Activated naive CD4-positive, alpha-beta T cell treated with Interleukin-2 at 50 U/mL for 16 hours (primary cell): ENCODE measurements at regions not wholly inside any gene's neighbourhood (a gene's known extent, or its start where the extent isn't known, plus 50 kb on each side); places are given as distances from the start of the nearest gene placed in this dataset.

Experiments
- DNase-seq: peaks from one replicate; pipeline ENCODE4 v3.0.0-alpha.2; 2020

- no peak for DNase-seq
These were observed 181.7 kb upstream of the SLC30A5 start for GRCh38 chr5:68911840-68912690.

- no peak for DNase-seq
These were observed 178.7 kb upstream of the SLC30A5 start for GRCh38 chr5:68915079-68915478.

GRCh38 chr5:68918306-68918705 is 175.5 kb upstream of the SLC30A5 start:
- no peak for DNase-seq

- DNase-seq, result no peak
These were observed 173.8 kb upstream of the SLC30A5 start for GRCh38 chr5:68919988-68920490.

- no peak for DNase-seq
These were observed 172.9 kb upstream of the SLC30A5 start for GRCh38 chr5:68920888-68921287.

- DNase-seq, result no peak
These were observed 171.4 kb upstream of the SLC30A5 start for GRCh38 chr5:68922172-68922987.

GRCh38 chr5:68924481-68925145 is 169.2 kb upstream of the SLC30A5 start:
- DNase-seq, result no peak

- DNase-seq, result no peak
These were observed 165.1 kb upstream of the SLC30A5 start for GRCh38 chr5:68928617-68929302.

- no peak for DNase-seq
These were observed 163.7 kb upstream of the SLC30A5 start for GRCh38 chr5:68930139-68930538.

GRCh38 chr5:68932830-68933434 is 160.9 kb upstream of the SLC30A5 start:
- DNase-seq, result no peak

- DNase-seq, result no peak
These were observed 151.6 kb upstream of the SLC30A5 start for GRCh38 chr5:68942169-68942568.

- no peak for DNase-seq
These were observed 147.1 kb upstream of the SLC30A5 start for GRCh38 chr5:68946728-68947127.

- no peak for DNase-seq
These were observed 145.8 kb upstream of the SLC30A5 start for GRCh38 chr5:68947986-68948385.

- DNase-seq, result no peak
These were observed 144.6 kb upstream of the SLC30A5 start for GRCh38 chr5:68949256-68949655.

GRCh38 chr5:68949711-68950110 is 144.1 kb upstream of the SLC30A5 start:
- DNase-seq, result no peak

- DNase-seq, result no peak
These were observed 143.7 kb upstream of the SLC30A5 start for GRCh38 chr5:68950125-68950524.

GRCh38 chr5:68950930-68951329 is 142.9 kb upstream of the SLC30A5 start:
- DNase-seq, result no peak

GRCh38 chr5:68953231-68953874 is 140.5 kb upstream of the SLC30A5 start:
- no peak for DNase-seq

- no peak for DNase-seq
These were observed 139.8 kb upstream of the SLC30A5 start for GRCh38 chr5:68953875-68954617.

GRCh38 chr5:68954618-68954910 is 139.2 kb upstream of the SLC30A5 start:
- DNase-seq, result no peak

GRCh38 chr5:68957591-68957990 is 136.2 kb upstream of the SLC30A5 start:
- DNase-seq, result no peak
